Keratinocyte (primary cell): ENCODE measurements at regions not wholly inside any gene's neighbourhood (a gene's known extent, or its start where the extent isn't known, plus 50 kb on each side); places are given as distances from the start of the nearest gene placed in this dataset.

Source experiments
- DNase-seq: peaks from one replicate; pipeline ENCODE4 v3.0.0-alpha.2; 2011; ENCODE audit warnings: low read depth, missing footprints, low spot score
- FAIRE-seq: peaks from 2 replicates; lab custom pipeline; 2011; peaks lifted over from hg19 to GRCh38; lab: Jason Lieb, UNC
- H2AFZ ChIP-seq: 2 replicates; pipeline ENCODE4 v1.6.0; 2012; ENCODE audit warnings: low read length, control low read depth, inconsistent platforms; ENCODE audit not compliant: control insufficient read depth
- H3K27ac ChIP-seq: 2 replicates; pipeline ENCODE4 v1.5.1; 2011; ENCODE audit warnings: low read length; ENCODE audit not compliant: control insufficient read depth, insufficient read depth
- H3K27me3 ChIP-seq: 3 replicates; pipeline ENCODE4 v1.6.0; 2011; ENCODE audit warnings: low read length; ENCODE audit not compliant: control insufficient read depth, insufficient read depth; ENCODE audit errors: extremely low read depth
- H3K36me3 ChIP-seq, 2 experiments: 2 replicates in 1 of 2; 3 replicates in 1 of 2; pipeline ENCODE4 v1.5.1; 2011; ENCODE audit warnings: low read length in 2 of 2, mild to moderate bottlenecking in 1 of 2; ENCODE audit not compliant: control insufficient read depth in 2 of 2, insufficient read depth in 2 of 2; ENCODE audit errors: extremely low read depth in 1 of 2
- H3K4me1 ChIP-seq: 3 replicates; pipeline ENCODE4 v1.5.1; 2011; ENCODE audit warnings: low read length; ENCODE audit not compliant: control insufficient read depth, insufficient read depth; ENCODE audit errors: extremely low read depth
- H3K4me2 ChIP-seq: 3 replicates; pipeline ENCODE4 v1.6.0; 2011; ENCODE audit warnings: low read depth, low read length; ENCODE audit not compliant: control insufficient read depth, insufficient read depth; ENCODE audit errors: extremely low read depth
- H3K4me3 ChIP-seq, 3 experiments: fragments of 200-600 bp in 1 of 3; sonication (generic) in 1 of 3; 2 replicates in 2 of 3; 3 replicates in 1 of 3; pipeline ENCODE4 v1.5.1; 2011 to 2016; ENCODE audit warnings: low read length in 3 of 3, mild to moderate bottlenecking in 3 of 3, control low read depth in 2 of 3, inconsistent platforms in 1 of 3, low read depth in 1 of 3, mixed read lengths in 1 of 3, mixed run types in 1 of 3, moderate library complexity in 1 of 3; ENCODE audit not compliant: control insufficient read depth in 2 of 3, insufficient read depth in 2 of 3; ENCODE audit errors: extremely low read depth in 1 of 3
- H3K79me2 ChIP-seq: 2 replicates; pipeline ENCODE4 v1.6.0; 2012; ENCODE audit warnings: low read length; ENCODE audit not compliant: control insufficient read depth, insufficient read depth
- H3K9ac ChIP-seq: 3 replicates; pipeline ENCODE4 v1.6.0; 2011; ENCODE audit warnings: low read length; ENCODE audit not compliant: control insufficient read depth, insufficient read depth; ENCODE audit errors: extremely low read depth
- H3K9me1 ChIP-seq: 3 replicates; pipeline ENCODE4 v1.6.0; 2011; ENCODE audit warnings: low read length; ENCODE audit not compliant: control insufficient read depth, insufficient read depth; ENCODE audit errors: extremely low read depth
- H3K9me3 ChIP-seq: 2 replicates; pipeline ENCODE4 v1.5.1; 2012; ENCODE audit warnings: low read depth, low read length; ENCODE audit not compliant: control insufficient read depth
- H4K20me1 ChIP-seq: 3 replicates; pipeline ENCODE4 v1.6.0; 2011; ENCODE audit warnings: low read length; ENCODE audit not compliant: control insufficient read depth, insufficient read depth; ENCODE audit errors: extremely low read depth
- EZH2 ChIP-seq: IDR thresholded peaks from one replicate; pipeline ENCODE4 v1.6.1; 2012; ENCODE audit warnings: inconsistent platforms, mild to moderate bottlenecking, low read length, moderate library complexity
- dilution Hi-C: fragments of 300-500 bp; cut with MboI; formaldehyde crosslinking; loops from one replicate; pipeline ENCODE4 v1.7.0; 2020; ENCODE audit warnings: low sequenced_read_pairs; ENCODE audit not compliant: extremely low pct_ligation_motif_present
- TF ChIP-seq, protein P1 (sequence below), 3 experiments: IDR thresholded peaks in 1 of 3; conservative IDR thresholded peaks in 1 of 3; optimal IDR thresholded peaks in 1 of 3; 2 replicates in 2 of 3; 3 replicates in 1 of 3; pipeline versions ENCODE3 to v1.5.1; 2011; ENCODE audit warnings: low read length in 3 of 3, mild to moderate bottlenecking in 3 of 3, moderate library complexity in 2 of 3, control low read depth in 1 of 3, inconsistent platforms in 1 of 3; ENCODE audit not compliant: insufficient read depth in 2 of 3; ENCODE audit errors: extremely low read depth in 1 of 3

DNA sequence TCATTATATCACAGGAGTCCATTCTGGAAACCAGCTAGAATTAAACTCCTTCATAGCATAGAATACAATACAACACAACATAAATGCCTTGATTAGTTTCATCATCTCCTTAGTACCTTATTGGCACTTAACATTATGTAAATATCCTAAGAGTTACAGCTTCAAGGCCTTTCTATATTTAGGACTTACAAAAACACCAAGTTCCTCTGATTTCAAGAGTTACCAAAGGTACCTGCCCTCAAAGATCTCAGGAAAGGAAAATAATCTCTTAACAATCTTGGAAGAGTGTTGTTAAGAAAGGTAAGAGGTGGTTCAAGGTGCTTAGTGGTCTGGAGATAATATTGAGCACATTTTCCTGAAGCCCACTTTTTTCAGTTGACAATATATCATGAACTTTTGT is 477.7 kb downstream of the IGSF11 start:
- DNase-seq (no peak), FAIRE-seq (no peak)
- Histone ChIP-seq H3K27me3 (no peaks in the 10 kb centered on the region), H3K9ac (no peak overlapping the region), H3K4me2 (no peak overlapping the region), H3K36me3 (no peaks in the 10 kb centered on the region), H3K4me1 (no peaks in the 10 kb centered on the region), H4K20me1 (no peaks in the 10 kb centered on the region), H2AFZ (no peak overlapping the region), H3K79me2 (no peaks in the 10 kb centered on the region), H3K27ac (no peak overlapping the region), H3K9me3 (no peaks in the 10 kb centered on the region), H3K9me1 (no peaks in the 10 kb centered on the region), H3K4me3 (no peak overlapping the region)
- TF ChIP-seq, protein P1, sequence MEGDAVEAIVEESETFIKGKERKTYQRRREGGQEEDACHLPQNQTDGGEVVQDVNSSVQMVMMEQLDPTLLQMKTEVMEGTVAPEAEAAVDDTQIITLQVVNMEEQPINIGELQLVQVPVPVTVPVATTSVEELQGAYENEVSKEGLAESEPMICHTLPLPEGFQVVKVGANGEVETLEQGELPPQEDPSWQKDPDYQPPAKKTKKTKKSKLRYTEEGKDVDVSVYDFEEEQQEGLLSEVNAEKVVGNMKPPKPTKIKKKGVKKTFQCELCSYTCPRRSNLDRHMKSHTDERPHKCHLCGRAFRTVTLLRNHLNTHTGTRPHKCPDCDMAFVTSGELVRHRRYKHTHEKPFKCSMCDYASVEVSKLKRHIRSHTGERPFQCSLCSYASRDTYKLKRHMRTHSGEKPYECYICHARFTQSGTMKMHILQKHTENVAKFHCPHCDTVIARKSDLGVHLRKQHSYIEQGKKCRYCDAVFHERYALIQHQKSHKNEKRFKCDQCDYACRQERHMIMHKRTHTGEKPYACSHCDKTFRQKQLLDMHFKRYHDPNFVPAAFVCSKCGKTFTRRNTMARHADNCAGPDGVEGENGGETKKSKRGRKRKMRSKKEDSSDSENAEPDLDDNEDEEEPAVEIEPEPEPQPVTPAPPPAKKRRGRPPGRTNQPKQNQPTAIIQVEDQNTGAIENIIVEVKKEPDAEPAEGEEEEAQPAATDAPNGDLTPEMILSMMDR (optimal IDR thresholded peaks at IDR 0.05 in 1 of 3, IDR thresholded peaks at IDR 0.05 in 1 of 3, conservative IDR thresholded peaks at IDR 0.05 in 1 of 3; ENCODE audit: extremely low read depth in 1 of 3, insufficient read depth in 2 of 3, low read length in 3 of 3): no peak
- TF ChIP-seq EZH2: no peak
- dilution Hi-C loops: no loop called here

DNA sequence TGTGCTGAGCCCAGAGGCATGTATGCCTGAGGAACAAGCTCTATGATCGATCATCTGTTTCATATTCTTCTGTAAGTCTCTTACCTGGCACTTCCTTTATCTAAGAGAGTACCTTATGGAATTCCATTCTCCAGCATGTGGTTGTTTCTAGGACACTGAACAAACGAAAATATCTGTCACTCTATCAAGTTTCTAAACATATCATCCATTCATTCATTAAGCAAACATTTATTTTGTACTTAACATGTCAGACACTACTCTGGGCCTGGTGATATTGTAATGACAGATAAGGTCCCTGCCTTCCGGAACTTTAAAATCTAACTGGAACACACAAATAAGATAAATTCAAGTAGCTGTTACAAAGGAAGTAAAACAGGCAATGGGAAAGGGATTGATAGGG is 477.1 kb downstream of the IGSF11 start:
- no peak for DNase-seq
- no peak overlapping the region for H3K4me2 ChIP-seq
- TF ChIP-seq, protein P1 (optimal IDR thresholded peaks at IDR 0.05 in 1 of 3, IDR thresholded peaks at IDR 0.05 in 1 of 3, conservative IDR thresholded peaks at IDR 0.05 in 1 of 3; ENCODE audit: extremely low read depth in 1 of 3, insufficient read depth in 2 of 3, low read length in 3 of 3): no peak
- no peak for TF ChIP-seq EZH2
- H4K20me1 ChIP-seq: no peaks in the 10 kb centered on the region
- FAIRE-seq: no peak
- H3K9me1 ChIP-seq: no peaks in the 10 kb centered on the region
- no peaks in the 10 kb centered on the region for H3K9me3 ChIP-seq
- no peak overlapping the region for H3K4me3 ChIP-seq
- H3K27me3 ChIP-seq: no peaks in the 10 kb centered on the region
- no peak overlapping the region for H2AFZ ChIP-seq
- H3K4me1 ChIP-seq: no peaks in the 10 kb centered on the region
- no peak overlapping the region for H3K27ac ChIP-seq
- H3K9ac ChIP-seq: no peak overlapping the region
- no peaks in the 10 kb centered on the region for H3K36me3 ChIP-seq
- dilution Hi-C loops: no loop called here
- no peaks in the 10 kb centered on the region for H3K79me2 ChIP-seq
